Astrocyte of the spinal cord (primary cell): ENCODE measurements at regions not wholly inside any gene's neighbourhood (a gene's known extent, or its start where the extent isn't known, plus 50 kb on each side); places are given as distances from the start of the nearest gene placed in this dataset.

Experiments used
- DNase-seq: peaks from one replicate; pipeline ENCODE4 v3.0.0; 2011; ENCODE audit warnings: low read depth, low spot score
- H3K4me3 ChIP-seq: 2 replicates; pipeline ENCODE4 v1.5.1; 2011; ENCODE audit warnings: low read depth, mild to moderate bottlenecking, low read length, moderate library complexity
- CTCF ChIP-seq: IDR thresholded peaks from 2 replicates; pipeline ENCODE4 v1.5.1; 2012; ENCODE audit warnings: low read depth, mild to moderate bottlenecking, low read length, inconsistent platforms
- in situ Hi-C: cut with HindIII; loops from 2 replicates; pipeline ENCODE4 v1.10.0; 2017; ENCODE audit warnings: low sequenced_read_pairs

- H3K4me3 ChIP-seq = no peak overlapping the region
- in situ Hi-C loops = no loop called here
- no peak for TF ChIP-seq CTCF
- DNase-seq = no peak
Observed at GRCh38 chr4:17332478-17332877, 179.4 kb downstream of the QDPR start.

- no peak for DNase-seq
- H3K4me3 ChIP-seq = no peak overlapping the region
- in situ Hi-C loops = no loop called here
- TF ChIP-seq CTCF = no peak
Observed at GRCh38 chr4:17329046-17329445, 182.8 kb downstream of the QDPR start.

GRCh38 chr4:17328141-17328815 is 183.6 kb downstream of the QDPR start:
- in situ Hi-C loops = no loop called here
- no peak for TF ChIP-seq CTCF
- H3K4me3 ChIP-seq = no peak overlapping the region
- no peak for DNase-seq

- DNase-seq = no peak
- TF ChIP-seq CTCF = no peak
Observed at GRCh38 chr4:17327591-17327990, 184.3 kb downstream of the QDPR start.

GRCh38 chr4:17326756-17327155 is 185.1 kb downstream of the QDPR start:
- in situ Hi-C loops = no loop called here
- DNase-seq = no peak
- no peak for TF ChIP-seq CTCF
- no peak overlapping the region for H3K4me3 ChIP-seq

More at GRCh38 chr4:17327591-17327990, 184.3 kb downstream of the QDPR start:
- in situ Hi-C loops = no loop called here
- H3K4me3 ChIP-seq = no peak overlapping the region

- no peak for DNase-seq
- TF ChIP-seq CTCF = no peak
- in situ Hi-C loops = no loop called here
- H3K4me3 ChIP-seq = no peak overlapping the region
Observed at GRCh38 chr4:17325098-17325497, 186.8 kb downstream of the QDPR start.

GRCh38 chr4:17324386-17324830 is 187.5 kb downstream of the QDPR start:
- peak; percentile 60 for TF ChIP-seq CTCF

More at GRCh38 chr4:17324386-17324830, 187.5 kb downstream of the QDPR start:
- DNase-seq = peak; percentile 70
- no peak overlapping the region for H3K4me3 ChIP-seq
- in situ Hi-C loops = no loop called here
